HepG2 (cell line): ENCODE measurements at regions not wholly inside any gene's neighbourhood (a gene's known extent, or its start where the extent isn't known, plus 50 kb on each side); places are given as distances from the start of the nearest gene placed in this dataset.

Experiments used
- MTA1 ChIP-seq: sonication (generic); formaldehyde crosslinking; IDR thresholded peaks from 2 replicates; pipeline ENCODE4 v1.4.0; 2020; ENCODE audit warnings: missing genetic modification reagents, mild to moderate bottlenecking, borderline replicate concordance
- RAD21 ChIP-seq: fragments of 450-650 bp; formaldehyde crosslinking; IDR thresholded peaks from 2 replicates; pipeline ENCODE4 v1.5.0; 2020; ENCODE audit warnings: mild to moderate bottlenecking
- REST ChIP-seq, 2 experiments: IDR thresholded peaks; 2 replicates each; pipeline ENCODE4 v1.6.1; 2011 to 2012; ENCODE audit warnings: low read length in 2 of 2, borderline replicate concordance in 1 of 2, low read depth in 1 of 2, mild to moderate bottlenecking in 1 of 2, moderate library complexity in 1 of 2
- RFXAP ChIP-seq: sonication (generic); formaldehyde crosslinking; IDR thresholded peaks from 2 replicates; pipeline ENCODE4 v1.4.0; 2020; ENCODE audit warnings: missing genetic modification reagents, borderline replicate concordance
- ZFP91 ChIP-seq: sonication (generic); formaldehyde crosslinking; IDR thresholded peaks from 2 replicates; pipeline ENCODE4 v1.9.0; 2022; ENCODE audit warnings: missing genetic modification reagents, mild to moderate bottlenecking, borderline replicate concordance
- ZNF101 ChIP-seq: sonication (generic); formaldehyde crosslinking; IDR thresholded peaks from 2 replicates; pipeline ENCODE4 v1.4.0; 2020; ENCODE audit warnings: mild to moderate bottlenecking, low read depth, missing genetic modification reagents, borderline replicate concordance
- ZNF607 ChIP-seq: sonication (generic); formaldehyde crosslinking; IDR thresholded peaks from 2 replicates; pipeline ENCODE4 v1.5.1; 2020; ENCODE audit warnings: missing genetic modification reagents, mild to moderate bottlenecking, borderline replicate concordance

- TF ChIP-seq MTA1 (CRISPR knock-in tag), result no peak
- no peak for TF ChIP-seq REST (IDR thresholded peaks at IDR 0.05; ENCODE audit: borderline replicate concordance in 1 of 2, low read depth in 1 of 2, low read length in 2 of 2)
- no peak for TF ChIP-seq RAD21 (CRISPR knock-in tag)
- TF ChIP-seq ZNF101 (CRISPR knock-in tag), result no peak
- TF ChIP-seq RFXAP (CRISPR knock-in tag), result no peak
- no peak for TF ChIP-seq ZNF607 (CRISPR knock-in tag)
- no peak for TF ChIP-seq ZFP91 (CRISPR knock-in tag)
These were observed 768.1 kb downstream of the TMEM182 start (continued) for GRCh38 chr2:103529798-103530502.
